ENCODE measurements at regions not wholly inside any gene's neighbourhood (a gene's known extent, or its start where the extent isn't known, plus 50 kb on each side); places are given as distances from the start of the nearest gene placed in this dataset.

- H2BK5ac ChIP-seq (ENCODE audit: low read depth, low read length) = no peak overlapping the region
- H3K23ac ChIP-seq (ENCODE audit: insufficient read length) = no peak overlapping the region
- H4K5ac ChIP-seq (ENCODE audit: insufficient read length, low read depth, low read length) = no peak overlapping the region
- H3K14ac ChIP-seq (ENCODE audit: insufficient read length) = no peak overlapping the region
- H2AFZ ChIP-seq (ENCODE audit: low read length) = no peak overlapping the region
- H4K8ac ChIP-seq (ENCODE audit: extremely low read depth, insufficient read depth, low read length) = no peak overlapping the region
- no peak overlapping the region for H3K27ac ChIP-seq (ENCODE audit: low read depth, low read length)
- FAIRE-seq = no peak
- no peaks in the 10 kb centered on the region for H3K79me1 ChIP-seq (ENCODE audit: low read depth, low read length)
- no peak overlapping the region for H2BK12ac ChIP-seq (ENCODE audit: low read depth, low read length)
- H3K4ac ChIP-seq (replicated peaks; ENCODE audit: insufficient read length, low read depth, low read length) = no peak overlapping the region
- no peak overlapping the region for H2AK5ac ChIP-seq (ENCODE audit: low read depth, low read length)
- CTCF ChIA-PET (ENCODE audit: partially characterized antibody) = interaction anchor here (0.8 to 1.4 kb wide), 2 partner anchors 69 to 112 kb away, joined by 4 read pairs; no protein-coding TSS in a partner anchor
- H2BK20ac ChIP-seq (ENCODE audit: low read length) = no peak overlapping the region
- no peak overlapping the region for H3K18ac ChIP-seq (ENCODE audit: extremely low read depth, low read length)
- H4K91ac ChIP-seq (replicated peaks; ENCODE audit: insufficient read length, low read length) = no peak overlapping the region
- no peak overlapping the region for H3K9ac ChIP-seq (replicated peaks in 1 of 4; ENCODE audit: extremely low read depth in 1 of 4, low read depth in 3 of 4, low read length in 3 of 4)
- peaks cover 0 to 3% of the 10 kb centered on the region in 2 experiments; a peak in 1 of 4 replicates for H3K9me3 ChIP-seq (ENCODE audit: insufficient read depth in 2 of 2, low read depth in 1 of 2, low read length in 1 of 2)
- no peaks in the 10 kb centered on the region; the same call in 1 of the 2 replicates for H3K23me2 ChIP-seq (ENCODE audit: low read depth, low read length)
- 91% methylated on average over 2 of the region's 2 CpGs; no CpG with 5 or more reads in 1 of the 2 experiments for WGBS, 2 experiments (ENCODE audit: extremely low coverage in 1 of 2, insufficient coverage in 1 of 2, insufficient read length in 1 of 2, insufficient replicate concordance in 2 of 2, low coverage in 1 of 2, low lambda C conversion rate in 2 of 2, missing lambda C conversion rate in 1 of 2)
- H3K4me3 ChIP-seq (ENCODE audit: extremely low read depth in 1 of 4, insufficient read depth in 2 of 4, low read depth in 3 of 4, low read length in 4 of 4) = no peak overlapping the region
- H3K36me3 ChIP-seq (ENCODE audit: control insufficient read depth in 2 of 4, insufficient read depth in 4 of 4, low read length in 3 of 4) = no peaks in the 10 kb centered on the region
- H2BK120ac ChIP-seq (replicated peaks; ENCODE audit: low read depth, low read length) = no peak overlapping the region
- no peak for DNase-seq (ENCODE audit: low read depth in 1 of 2, low spot score in 2 of 2)
- TF ChIP-seq SP4 (IDR thresholded peaks at IDR 0.05; ENCODE audit: low read length) (no peak), CHD2 (IDR thresholded peaks at IDR 0.05; ENCODE audit: low read length) (no peak), EP300 (IDR thresholded peaks at IDR 0.05; ENCODE audit: borderline replicate concordance in 1 of 2, low read depth in 2 of 2, low read length in 2 of 2) (no peak), KDM4A (IDR thresholded peaks at IDR 0.05; ENCODE audit: low read depth, low read length, severe bottlenecking) (no peak), SP1 (IDR thresholded peaks at IDR 0.05; ENCODE audit: low read depth, low read length) (no peak), HDAC2 (IDR thresholded peaks at IDR 0.05; ENCODE audit: borderline replicate concordance in 1 of 2, low read depth in 2 of 2, low read length in 2 of 2) (no peak), CBX5 (IDR thresholded peaks at IDR 0.05; ENCODE audit: low read depth, low read length) (no peak)
- POLR2A ChIA-PET (ENCODE audit: partially characterized antibody) = no interaction called here
- no peaks in the 10 kb centered on the region for H3K4me1 ChIP-seq (replicated peaks in 1 of 4; ENCODE audit: control insufficient read depth in 3 of 4, insufficient read depth in 4 of 4, low read length in 3 of 4)
- H3K4me2 ChIP-seq (ENCODE audit: insufficient read depth in 1 of 2, low read depth in 2 of 2, low read length in 2 of 2) = no peak overlapping the region
- no peaks in the 10 kb centered on the region for H3K79me2 ChIP-seq (ENCODE audit: control insufficient read depth in 1 of 2, insufficient read depth in 2 of 2, low read length in 2 of 2)
- H3K27me3 ChIP-seq (replicated peaks in 1 of 4; ENCODE audit: control insufficient read depth in 3 of 4, extremely low read depth in 1 of 4, insufficient read depth in 3 of 4, low read length in 3 of 4) = no peaks in the 10 kb centered on the region
- no peaks in the 10 kb centered on the region for H4K20me1 ChIP-seq (replicated peaks in 1 of 2; ENCODE audit: control insufficient read depth in 1 of 2, insufficient read depth in 2 of 2, low read length in 2 of 2)
- H2BK15ac ChIP-seq (ENCODE audit: low read length) = no peak overlapping the region
- H3K56ac ChIP-seq (replicated peaks; ENCODE audit: insufficient read length, low read depth, low read length) = no peak overlapping the region
These were observed 78.4 kb downstream of the MACIR start for GRCh38 chr5:103336941-103337340.
